HG03280 (cell line): ENCODE measurements at regions not wholly inside any gene's neighbourhood (a gene's known extent, or its start where the extent isn't known, plus 50 kb on each side); places are given as distances from the start of the nearest gene placed in this dataset.
"Not testable (repeated sequence)": the region's sequence is repeated elsewhere in the genome, so short reads cannot be mapped to it uniquely, and the experiment has no call there.

Experiments
- ATAC-seq: cut with Tn5 transposase; IDR thresholded peaks from one replicate; pipeline ENCODE4 v1.9.1; 2021; ENCODE audit warnings: mild to moderate bottlenecking, moderate library complexity; ENCODE audit not compliant: unreplicated experiment

DNA sequence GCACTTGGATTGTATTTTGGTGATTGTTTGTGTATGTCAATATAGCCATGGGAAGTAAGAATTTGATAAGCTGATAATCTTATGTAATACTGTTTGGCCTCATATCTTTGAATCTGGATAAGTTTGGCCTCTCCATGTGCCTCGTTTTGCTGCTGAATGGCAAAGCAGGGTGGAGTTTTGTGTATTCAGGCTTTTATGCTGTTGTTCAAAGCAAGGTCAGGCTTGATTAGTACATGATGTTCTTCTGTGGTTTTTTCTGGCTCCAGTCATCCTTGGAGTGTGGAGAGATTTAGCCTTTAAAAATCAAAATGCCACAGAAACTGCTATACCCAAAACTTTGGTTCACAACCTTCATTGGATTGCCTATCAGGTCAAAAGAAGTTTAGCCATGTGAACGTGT, 728.9 kb upstream of the GJE1 start:
- no peak for ATAC-seq

DNA sequence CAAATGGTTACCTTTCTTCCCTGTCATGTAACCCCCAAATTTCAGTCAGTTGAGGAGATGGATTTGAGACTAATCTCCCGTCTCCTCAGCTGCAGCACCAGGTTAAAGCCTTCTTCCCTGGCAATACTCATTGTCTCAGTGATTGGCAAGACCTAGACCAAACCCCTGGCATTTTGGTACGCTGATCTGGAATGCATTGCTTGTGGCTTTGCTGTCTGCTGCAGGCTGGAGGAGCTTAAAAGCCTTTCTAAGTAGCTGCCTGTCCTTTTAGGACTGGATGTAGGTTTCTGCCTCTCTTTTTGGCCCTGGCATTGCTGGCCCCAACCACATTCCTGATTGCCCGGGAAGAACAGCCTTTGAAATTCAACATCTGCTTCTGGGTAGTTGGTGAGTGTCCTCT, 729.6 kb upstream of the GJE1 start:
- no peak for ATAC-seq

DNA sequence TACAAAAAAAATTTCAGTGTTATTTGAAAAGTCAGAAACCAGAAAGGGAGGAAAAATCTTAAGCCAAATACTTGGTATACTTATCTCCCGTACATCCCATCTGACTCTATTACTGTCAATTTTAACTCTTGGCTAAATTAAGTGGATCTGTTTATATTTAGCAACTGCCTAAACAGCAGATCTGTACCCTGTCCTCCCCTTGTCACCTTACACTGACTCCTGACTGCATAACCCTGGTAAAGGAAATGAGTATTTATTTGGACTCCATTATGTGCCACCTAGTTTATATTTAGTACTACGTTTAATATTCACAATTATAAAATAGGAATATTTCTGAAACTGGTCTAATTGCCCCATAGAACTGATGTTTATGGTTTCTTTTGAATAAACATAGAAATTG, 730.2 kb upstream of the GJE1 start:
- no peak for ATAC-seq

DNA sequence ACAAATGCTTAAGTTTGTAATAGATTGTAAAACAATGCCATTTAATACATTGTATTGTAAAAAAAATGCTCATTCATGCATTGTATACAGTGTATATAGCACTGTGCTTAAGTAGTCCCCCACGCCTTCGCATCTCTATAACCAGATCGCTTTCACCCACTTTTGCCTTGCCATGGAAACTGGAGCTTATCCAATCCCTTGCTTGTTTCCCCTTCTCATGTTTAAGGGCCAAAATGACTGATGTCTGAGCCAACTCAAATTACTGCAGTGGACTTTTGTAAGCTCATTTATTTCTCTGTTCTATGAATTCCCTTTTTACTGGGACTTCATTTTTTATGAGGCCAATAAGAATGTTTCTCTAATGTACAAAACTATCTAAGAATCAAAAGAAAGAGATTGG, 730.9 kb upstream of the GJE1 start:
- no peak for ATAC-seq

DNA sequence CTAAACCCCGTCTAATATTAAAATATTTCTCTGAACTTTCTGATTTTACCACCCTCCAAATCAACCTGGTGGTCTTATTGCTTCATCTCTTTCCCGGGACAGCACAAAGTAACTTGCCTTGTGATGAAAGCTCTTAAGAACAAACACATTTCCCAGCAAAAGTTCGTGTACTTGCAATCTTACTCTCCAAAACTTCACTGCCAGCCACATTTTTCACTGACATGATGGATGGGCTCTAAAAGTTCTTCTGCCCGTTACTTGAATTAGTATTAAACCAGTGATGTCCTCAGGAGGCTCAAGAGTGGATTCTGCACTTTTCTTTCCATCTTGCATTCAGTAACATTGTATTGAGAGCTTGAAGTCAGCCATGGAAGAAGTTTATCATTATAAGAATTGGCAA, 731.6 kb upstream of the GJE1 start:
- ATAC-seq, result no peak

DNA sequence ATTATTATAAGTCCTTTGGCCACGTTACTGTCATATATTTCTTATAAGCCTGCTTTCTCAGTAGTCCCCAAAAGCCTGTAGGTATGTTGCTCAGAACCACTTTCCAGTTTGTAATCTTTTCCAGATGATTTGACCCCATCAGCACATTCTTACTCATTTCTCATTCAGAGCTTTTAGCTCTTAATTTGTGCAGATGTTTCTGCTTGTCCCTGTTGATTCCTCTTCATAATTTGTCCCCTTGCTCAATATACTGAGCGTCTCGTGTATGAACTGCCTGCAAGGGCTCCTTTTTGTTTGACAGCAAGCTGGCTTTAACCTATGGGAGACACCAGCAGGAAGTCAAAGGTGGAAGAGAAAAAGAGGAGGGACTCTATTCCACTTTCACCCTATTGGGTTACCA, 733.8 kb upstream of the GJE1 start:
- no peak for ATAC-seq

DNA sequence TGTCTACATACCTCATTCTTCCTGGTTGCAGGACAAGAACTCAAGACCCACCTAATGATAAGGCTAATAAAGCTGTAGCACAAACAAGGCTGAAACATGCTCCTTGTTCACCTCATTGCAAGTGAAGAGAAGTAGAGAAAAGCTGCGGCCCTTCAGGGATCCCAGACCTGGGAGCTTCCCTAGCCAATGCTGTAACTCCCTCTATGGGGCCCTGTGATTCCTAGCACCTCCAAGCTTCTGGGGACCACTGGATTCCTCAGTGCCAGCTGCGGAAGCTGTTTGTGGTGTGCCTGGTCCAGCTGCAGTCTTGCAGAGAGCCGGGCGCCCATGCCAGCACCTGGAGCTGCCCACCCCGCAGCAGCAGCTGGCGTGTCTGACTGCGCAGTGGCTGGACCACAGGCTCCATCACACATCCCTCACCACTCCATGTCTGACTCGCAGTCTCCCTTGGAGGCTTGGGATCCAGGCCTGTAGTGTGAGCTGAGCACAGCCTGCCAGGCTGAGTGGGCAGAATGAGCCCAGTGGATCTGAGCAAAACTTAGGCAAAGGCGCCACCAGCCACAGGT, 737.2 kb upstream of the GJE1 start:
- ATAC-seq, result no peak

DNA sequence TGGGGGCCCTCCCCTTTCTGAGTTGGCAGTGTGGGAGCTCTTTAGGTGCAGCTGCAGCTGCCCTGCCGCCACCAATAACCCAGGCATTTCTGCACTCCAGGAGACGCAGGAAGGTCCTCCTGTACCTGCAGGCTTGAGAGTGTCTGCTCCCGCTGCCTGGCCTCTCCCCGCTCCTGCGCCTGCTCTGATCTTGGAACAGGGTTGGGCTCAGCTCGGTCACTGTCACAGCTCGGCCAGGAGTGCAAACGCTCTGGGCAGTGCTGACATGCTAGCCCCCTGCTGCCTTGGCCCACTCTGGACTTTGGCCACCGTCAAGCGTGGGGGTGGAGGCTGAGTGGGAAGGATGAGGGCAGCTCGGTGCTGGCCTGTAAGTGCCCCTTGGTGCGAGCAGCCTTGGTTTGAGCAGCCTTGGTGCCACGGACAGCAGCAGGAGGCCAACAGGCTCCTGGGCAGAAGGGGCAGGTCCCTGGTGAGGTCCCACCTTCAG, 738.1 kb upstream of the GJE1 start:
- ATAC-seq, result no peak

DNA sequence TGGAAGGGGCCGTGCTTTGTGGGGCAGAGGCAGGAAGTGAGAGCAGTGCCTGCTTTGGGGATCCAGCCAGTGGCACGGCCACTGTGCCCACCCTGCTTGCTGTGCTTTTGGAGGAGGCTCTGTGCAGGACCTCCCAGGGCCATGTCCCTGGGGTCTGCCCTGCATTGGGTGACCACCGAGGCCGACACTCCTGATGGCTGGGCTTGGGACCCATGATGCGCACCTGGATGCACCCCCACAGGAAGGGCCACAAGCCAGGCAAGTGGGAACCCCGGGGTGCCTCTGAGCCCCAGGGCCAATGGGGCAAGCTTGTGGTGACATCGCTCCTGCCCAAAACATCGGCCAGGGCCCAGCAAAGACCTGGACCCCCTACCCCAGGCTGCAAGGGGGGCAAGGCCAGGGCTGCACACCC, 738.6 kb upstream of the GJE1 start:
- no peak for ATAC-seq

DNA sequence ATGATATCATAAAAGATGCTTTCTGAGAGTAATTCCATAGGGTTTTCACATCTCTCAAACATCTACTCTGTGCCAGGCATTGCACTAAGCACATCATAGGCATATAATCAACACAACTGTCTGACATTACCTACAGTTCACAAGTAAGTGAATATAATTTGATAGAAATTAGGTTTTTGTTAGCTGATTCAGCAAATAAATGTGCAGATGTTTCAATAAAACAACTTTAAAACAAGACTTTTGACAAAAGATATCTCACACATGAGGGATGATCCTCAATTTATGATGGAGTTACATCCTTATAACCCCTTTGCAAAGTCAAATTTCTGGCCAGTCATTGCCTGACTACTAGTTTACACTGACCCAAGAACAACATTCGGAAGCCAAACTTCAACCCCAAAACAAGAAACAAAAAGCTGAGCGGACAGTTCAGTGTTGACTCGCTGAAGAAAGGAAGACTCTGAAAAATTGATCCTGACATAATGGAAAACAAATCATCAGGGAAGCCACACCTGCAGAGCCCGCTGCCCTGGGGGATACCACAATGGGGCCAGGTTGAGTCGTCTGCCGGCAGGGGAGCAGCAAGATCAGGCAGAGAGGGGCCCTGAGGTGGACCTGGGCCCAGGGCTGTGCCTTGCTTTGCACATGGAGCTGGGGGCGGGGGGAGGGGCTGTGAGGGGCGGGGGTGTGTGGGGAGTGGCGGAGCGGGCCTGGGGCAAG, 739.2 kb upstream of the GJE1 start:
- no peak for ATAC-seq

DNA sequence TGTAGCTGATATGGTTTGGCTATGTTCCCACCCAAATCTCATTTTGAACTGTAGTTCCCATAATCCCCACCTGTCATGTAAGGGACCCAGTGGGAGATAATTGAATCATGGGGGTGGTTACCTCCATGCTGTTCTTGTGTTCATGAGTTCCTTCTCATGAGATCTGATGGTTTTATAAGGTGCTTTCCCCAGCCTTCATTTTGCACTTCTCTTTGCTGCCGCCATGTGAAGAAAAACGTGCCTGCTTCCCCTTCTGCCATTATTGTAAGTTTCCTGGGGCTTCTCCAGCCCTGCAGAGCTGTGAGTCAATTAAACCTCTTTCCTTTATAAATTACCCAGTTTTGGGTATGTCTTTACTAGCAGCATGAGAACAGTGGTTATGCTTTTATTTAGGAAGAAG, 741.6 kb upstream of the GJE1 start:
- ATAC-seq, result not testable (repeated sequence)

DNA sequence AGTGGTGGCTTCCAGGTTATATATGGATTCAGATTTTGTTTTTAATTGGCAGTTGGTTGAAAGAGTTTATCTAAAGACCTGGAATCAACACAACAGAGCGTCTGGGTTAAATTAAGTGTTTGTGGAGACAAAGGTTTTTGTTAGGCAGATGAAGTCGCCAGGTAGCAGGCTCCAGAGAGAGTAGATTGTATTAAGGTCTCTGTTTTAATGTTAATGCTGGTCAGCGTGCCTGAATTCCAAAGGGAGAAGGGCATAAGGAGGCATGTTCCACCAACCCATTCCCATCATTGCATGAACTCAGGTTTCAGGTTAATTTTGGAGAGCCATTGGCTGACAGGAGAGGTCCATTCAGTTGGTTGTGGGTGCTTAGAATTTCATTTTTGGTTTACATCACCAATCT, 744.1 kb upstream of the GJE1 start:
- ATAC-seq, result no peak

DNA sequence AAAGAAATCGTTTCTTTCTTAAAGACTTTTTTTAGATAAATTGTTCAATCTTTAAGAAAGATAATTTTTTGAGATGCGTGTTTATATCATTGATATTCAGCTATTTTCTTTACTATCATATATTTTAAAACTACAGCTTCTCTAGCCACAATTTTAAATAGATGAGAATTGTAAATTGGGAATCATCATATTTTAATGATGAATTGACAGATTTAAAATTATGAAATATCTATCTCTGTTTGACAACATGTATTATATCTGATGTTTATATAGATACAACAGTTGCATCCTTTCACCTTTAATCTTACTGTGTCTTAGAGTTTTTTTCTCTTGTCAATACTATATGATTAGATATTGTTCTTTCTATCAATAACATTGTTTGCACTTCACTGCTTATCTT, 762.3 kb upstream of the GJE1 start:
- no peak for ATAC-seq

DNA sequence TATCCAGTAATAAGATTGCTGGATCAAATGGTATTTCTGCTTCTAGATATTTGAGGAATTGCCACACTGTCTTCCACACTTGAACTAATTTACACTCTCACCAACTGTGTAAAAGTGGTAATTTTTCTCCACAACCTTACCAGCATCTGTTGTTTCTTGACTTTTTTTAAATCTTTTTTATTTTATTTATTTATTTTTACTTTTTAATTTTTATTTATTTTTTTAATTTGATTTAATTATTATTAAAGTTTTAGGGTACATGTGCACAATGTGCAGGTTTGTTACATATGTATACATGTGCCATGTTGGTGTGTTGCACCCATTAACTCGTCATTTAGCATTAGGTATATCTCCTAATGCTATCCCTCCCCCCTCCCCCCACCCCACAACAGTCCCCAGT, 765.9 kb upstream of the GJE1 start:
- ATAC-seq, result not testable (repeated sequence)

DNA sequence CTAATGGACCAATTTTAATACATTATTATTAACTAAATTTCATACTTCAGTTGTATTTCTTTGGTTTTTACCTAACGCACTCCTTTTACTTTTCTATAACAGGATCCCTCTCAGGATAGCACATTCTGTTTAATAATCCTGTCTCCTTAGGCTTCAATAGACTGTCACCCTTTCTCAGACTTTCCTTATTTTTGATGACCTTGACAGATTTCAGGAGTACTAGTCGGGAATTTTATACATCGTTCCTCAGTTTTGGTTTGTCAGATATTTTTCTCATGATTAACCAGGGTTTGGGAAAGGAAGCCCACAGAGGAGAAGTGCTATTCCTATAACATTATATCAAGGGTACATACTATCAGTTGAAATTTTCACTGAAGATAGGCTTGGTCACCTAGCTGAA, 768.0 kb upstream of the GJE1 start:
- ATAC-seq, result no peak

DNA sequence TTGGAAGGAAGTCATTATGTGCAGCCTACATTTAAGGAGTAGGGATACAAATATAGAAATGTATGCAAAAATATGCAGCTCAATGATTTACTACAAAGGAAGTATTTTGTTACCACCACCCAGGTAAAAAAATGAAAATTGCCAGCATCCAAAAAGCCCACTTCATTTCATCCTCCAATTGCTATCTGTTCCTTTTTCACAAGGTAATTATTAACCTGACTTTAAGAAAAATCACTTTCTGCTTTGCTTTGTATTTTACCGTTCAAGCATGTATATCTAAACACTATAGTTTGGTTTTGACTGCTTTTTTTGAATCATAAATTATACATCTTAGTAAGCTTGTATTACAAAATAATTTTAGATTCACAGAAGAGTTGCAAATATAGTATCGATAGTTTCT, 768.5 kb upstream of the GJE1 start:
- ATAC-seq, result no peak

DNA sequence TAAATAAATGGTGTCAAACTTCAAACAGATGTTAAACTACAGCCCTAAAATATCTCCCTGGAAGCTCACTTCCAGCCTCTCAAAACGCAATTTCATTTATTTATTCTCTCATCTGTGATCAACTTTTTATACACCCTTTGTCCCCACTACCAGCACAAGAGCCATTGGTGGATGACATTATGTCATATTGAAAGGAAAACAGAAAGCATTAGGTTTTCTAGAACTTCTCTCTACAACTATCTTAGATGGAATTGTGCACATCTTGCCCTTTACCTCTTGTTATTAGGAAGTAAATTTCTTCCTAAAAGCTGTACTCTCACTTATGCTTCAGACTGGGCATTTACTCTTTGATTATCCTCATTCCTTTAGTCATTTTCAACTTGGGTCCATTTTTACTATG, 771.2 kb upstream of the GJE1 start:
- no peak for ATAC-seq

DNA sequence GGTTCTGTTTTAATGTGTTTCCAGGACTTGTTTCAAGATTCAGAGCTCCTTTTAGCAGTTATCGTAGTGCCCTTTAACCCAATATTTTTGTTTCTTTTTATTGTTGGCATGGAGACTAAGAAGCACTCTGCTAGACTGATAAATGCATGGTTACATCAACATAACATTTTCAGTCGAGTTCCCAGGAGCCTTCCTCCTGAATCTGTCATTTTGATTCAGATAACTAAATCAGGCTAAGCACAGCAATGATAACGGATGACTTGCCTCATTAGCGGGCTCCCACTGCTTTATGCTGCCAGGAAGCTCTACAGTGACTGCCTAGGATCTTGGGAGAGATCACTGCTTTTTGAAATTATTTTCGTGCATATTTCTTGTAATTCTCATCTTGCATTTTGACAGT, 772.8 kb upstream of the GJE1 start:
- no peak for ATAC-seq

DNA sequence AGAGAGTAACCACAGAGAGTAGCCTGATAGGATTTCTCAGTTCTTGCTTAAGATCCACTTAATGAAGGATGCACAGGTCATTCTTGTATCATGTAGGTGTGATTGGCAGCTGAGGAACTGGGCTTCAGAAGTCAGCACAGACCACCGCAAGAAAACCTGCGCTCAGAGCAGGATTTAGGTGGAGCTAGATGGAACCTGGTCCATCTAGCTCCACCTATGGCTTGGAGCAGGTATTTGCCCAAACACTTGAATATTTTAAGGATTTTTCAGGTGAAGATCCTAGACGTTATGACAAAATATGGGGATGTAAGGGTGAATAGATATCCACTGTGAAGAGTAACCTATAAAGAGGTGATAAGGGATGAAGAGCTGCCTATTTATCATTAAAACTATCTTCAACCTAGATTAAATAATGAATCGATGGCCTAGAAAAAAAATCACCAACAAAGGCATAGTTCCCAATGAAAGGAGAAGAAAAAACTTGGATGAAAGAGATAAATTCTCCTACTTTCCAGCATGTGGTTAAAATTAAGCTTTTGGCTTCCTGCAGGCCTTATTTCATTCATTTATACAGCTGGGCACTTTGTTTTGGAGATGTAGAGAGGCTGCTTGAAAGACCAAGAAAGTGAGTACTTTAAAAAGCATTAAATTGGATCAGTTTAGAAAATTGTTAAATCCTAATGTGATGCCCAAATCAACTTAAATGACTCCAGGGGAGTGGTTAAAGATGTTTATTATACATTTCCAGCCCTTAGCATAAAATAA, 778.4 kb upstream of the GJE1 start:
- no peak for ATAC-seq

DNA sequence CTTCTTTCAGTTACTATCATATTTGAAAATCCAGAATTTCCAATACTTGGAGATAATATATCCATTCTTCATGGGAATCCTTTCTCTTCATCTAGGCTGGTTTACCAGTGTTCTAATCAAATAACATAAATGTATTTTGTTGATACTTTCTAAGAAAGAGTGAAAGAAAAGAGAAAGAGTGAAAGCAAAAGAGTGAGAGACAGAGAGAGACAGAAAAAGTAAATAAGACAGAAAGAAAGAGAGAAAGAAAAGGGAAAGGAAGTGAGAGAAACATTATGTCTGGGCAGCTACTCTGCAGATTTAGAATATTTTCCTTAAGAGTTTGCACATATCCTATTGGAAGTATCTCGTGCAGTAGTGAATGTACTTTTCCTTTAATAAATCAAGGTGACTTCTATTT, 781.0 kb upstream of the GJE1 start:
- no peak for ATAC-seq

DNA sequence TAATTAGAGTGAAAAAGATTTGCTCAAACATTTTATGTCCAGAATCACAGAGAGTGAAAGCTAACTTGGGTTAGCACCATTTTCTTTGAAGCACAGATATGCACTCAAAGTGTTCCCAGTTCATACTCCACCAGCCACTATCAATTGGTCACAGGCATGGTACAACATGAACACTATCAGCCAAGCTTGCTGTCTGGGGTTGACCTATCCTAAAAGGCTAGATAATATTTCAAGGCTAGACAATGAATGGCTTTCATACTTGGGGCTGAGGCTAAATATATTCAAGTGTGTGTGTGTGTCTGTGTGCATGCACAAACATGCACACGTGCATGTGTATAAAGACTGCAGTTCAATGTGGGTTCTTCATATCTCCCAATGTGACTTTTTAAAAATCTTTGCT, 783.0 kb upstream of the GJE1 start:
- no peak for ATAC-seq

DNA sequence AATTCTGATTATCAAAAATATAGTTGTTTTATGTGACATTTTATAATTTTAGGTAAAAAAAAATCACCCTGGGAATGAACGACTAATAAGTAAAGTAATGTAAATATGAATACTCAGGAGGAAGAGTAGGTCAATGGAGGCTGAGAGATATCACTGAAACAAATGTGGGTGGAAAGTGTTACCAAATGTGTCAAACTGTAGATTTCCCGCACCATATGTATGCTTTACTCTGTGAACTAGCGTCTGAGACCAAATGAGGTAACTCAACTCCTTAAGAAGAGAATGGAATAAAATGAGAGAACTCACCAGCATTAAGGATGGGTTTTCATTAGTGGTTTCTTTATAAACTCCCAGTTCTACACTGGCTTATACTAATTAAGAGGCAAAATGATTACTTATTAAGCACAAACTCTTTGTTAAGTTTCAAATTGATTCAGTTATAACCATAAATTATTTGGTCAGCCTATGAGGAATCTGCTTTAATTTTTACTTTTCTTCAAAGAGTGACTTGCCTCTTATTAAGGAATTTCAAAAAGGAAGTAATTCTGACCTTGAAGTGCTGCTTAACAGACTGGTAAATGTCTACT, 784.7 kb upstream of the GJE1 start:
- no peak for ATAC-seq
